Breast epithelium (tissue), 3 donors: ENCODE measurements at regions not wholly inside any gene's neighbourhood (a gene's known extent, or its start where the extent isn't known, plus 50 kb on each side); places are given as distances from the start of the nearest gene placed in this dataset.

ENCODE experiments used
- POLR2A ChIP-seq: fragments of 450-650 bp; IDR thresholded peaks from one replicate; pipeline ENCODE4 v1.6.1; 2016; ENCODE audit warnings: antibody characterized with exemption, mild to moderate bottlenecking, moderate library complexity
- POLR2AphosphoS5 ChIP-seq, 3 donors: sonication (generic); formaldehyde crosslinking; IDR thresholded peaks; one replicate each; pipeline ENCODE4 v1.6.1; 2017; ENCODE audit warnings: antibody characterized with exemption in 3 of 3
- TF ChIP-seq, protein P1 (sequence below), 3 donors: fragments of 450-650 bp; IDR thresholded peaks; one replicate each; pipeline ENCODE4 v1.5.1; 2016 to 2017; ENCODE audit warnings: antibody characterized with exemption in 3 of 3, mild to moderate bottlenecking in 3 of 3, moderate library complexity in 3 of 3

DNA sequence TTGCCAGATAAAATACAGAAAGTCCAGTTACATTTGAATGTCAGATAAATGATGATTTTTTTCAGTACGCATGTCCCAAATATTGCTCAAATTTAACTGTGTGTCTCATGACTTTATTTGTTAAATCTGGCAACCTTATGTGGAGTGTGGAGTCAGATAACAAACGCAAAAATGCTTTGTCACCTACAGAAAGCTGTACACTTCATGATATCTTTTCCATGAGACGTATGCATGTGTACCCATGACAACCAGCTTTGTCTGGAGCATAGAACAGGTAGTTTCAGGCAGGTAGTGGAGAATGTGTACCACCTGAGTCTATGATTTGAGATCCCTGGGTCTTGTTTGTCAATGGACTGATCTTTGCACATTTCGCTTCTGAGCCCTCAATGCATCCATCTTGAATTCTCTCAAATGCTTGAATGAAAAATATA, 105.5 kb upstream of the CPEB4 start:
- TF ChIP-seq POLR2A (no peak), POLR2AphosphoS5 (IDR thresholded peaks at IDR 0.05) (no peak)
- TF ChIP-seq, protein P1, sequence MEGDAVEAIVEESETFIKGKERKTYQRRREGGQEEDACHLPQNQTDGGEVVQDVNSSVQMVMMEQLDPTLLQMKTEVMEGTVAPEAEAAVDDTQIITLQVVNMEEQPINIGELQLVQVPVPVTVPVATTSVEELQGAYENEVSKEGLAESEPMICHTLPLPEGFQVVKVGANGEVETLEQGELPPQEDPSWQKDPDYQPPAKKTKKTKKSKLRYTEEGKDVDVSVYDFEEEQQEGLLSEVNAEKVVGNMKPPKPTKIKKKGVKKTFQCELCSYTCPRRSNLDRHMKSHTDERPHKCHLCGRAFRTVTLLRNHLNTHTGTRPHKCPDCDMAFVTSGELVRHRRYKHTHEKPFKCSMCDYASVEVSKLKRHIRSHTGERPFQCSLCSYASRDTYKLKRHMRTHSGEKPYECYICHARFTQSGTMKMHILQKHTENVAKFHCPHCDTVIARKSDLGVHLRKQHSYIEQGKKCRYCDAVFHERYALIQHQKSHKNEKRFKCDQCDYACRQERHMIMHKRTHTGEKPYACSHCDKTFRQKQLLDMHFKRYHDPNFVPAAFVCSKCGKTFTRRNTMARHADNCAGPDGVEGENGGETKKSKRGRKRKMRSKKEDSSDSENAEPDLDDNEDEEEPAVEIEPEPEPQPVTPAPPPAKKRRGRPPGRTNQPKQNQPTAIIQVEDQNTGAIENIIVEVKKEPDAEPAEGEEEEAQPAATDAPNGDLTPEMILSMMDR (IDR thresholded peaks at IDR 0.05) = no peak
